Glutamatergic neuron (in vitro differentiated cells): ENCODE measurements at regions not wholly inside any gene's neighbourhood (a gene's known extent, or its start where the extent isn't known, plus 50 kb on each side); places are given as distances from the start of the nearest gene placed in this dataset.

Source experiments
- DNase-seq: peaks from one replicate; pipeline ENCODE4 v3.0.0; 2022
- H3K27ac Mint-ChIP-seq: one replicate; pipeline ENCODE4 v1.8.0; 2020; ENCODE audit warnings: mild to moderate bottlenecking, mixed read lengths, inconsistent platforms; ENCODE audit not compliant: unreplicated experiment
- H3K27me3 Mint-ChIP-seq: one replicate; pipeline ENCODE4 v1.8.0; 2020; ENCODE audit warnings: mild to moderate bottlenecking, moderate library complexity, mixed read lengths, inconsistent platforms; ENCODE audit not compliant: unreplicated experiment
- H3K36me3 Mint-ChIP-seq: one replicate; pipeline ENCODE4 v1.8.0; 2020; ENCODE audit warnings: mild to moderate bottlenecking, mixed read lengths, inconsistent platforms; ENCODE audit not compliant: unreplicated experiment
- H3K4me1 Mint-ChIP-seq: one replicate; pipeline ENCODE4 v1.8.0; 2020; ENCODE audit warnings: mild to moderate bottlenecking, low read depth, mixed read lengths, inconsistent platforms; ENCODE audit not compliant: unreplicated experiment
- H3K4me3 Mint-ChIP-seq: one replicate; pipeline ENCODE4 v1.8.0; 2020; ENCODE audit warnings: mild to moderate bottlenecking, mixed read lengths, inconsistent platforms; ENCODE audit not compliant: unreplicated experiment
- H3K9me3 Mint-ChIP-seq: one replicate; pipeline ENCODE4 v1.8.0; 2020; ENCODE audit warnings: mild to moderate bottlenecking, moderate library complexity, mixed read lengths, inconsistent platforms; ENCODE audit not compliant: unreplicated experiment
- TF ChIP-seq, protein P1 (sequence below): fragments of 200-600 bp; sonication (generic); IDR thresholded peaks from one replicate; pipeline ENCODE4 v1.5.0; 2021; ENCODE audit not compliant: partially characterized antibody, unreplicated experiment

DNA sequence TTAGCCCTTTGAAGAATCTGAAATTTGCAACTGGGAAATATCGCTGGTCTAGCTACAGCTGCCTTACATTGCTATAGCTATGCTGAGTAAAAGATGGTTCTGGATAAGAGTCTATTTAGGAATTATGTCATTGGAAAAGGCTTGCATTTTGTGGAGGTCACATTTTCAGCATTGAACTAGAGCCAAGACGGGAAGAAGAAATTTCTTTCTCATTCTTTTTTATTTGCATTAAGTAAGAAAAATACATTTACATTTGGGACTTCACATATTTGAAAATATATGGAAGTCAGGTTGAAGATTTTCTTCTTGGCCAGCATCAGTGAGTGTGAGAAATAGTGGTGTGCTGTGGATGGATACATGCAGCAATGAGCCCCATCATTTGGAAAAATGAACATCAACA lies 291.6 kb downstream of the PTBP2 start:
- no peaks in the 10 kb centered on the region for H3K36me3 Mint-ChIP-seq
- no peaks in the 10 kb centered on the region for H3K27me3 Mint-ChIP-seq
- H3K4me1 Mint-ChIP-seq, result no peaks in the 10 kb centered on the region
- TF ChIP-seq, protein P1, sequence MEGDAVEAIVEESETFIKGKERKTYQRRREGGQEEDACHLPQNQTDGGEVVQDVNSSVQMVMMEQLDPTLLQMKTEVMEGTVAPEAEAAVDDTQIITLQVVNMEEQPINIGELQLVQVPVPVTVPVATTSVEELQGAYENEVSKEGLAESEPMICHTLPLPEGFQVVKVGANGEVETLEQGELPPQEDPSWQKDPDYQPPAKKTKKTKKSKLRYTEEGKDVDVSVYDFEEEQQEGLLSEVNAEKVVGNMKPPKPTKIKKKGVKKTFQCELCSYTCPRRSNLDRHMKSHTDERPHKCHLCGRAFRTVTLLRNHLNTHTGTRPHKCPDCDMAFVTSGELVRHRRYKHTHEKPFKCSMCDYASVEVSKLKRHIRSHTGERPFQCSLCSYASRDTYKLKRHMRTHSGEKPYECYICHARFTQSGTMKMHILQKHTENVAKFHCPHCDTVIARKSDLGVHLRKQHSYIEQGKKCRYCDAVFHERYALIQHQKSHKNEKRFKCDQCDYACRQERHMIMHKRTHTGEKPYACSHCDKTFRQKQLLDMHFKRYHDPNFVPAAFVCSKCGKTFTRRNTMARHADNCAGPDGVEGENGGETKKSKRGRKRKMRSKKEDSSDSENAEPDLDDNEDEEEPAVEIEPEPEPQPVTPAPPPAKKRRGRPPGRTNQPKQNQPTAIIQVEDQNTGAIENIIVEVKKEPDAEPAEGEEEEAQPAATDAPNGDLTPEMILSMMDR, result no peak
- H3K9me3 Mint-ChIP-seq, result no peaks in the 10 kb centered on the region
- H3K4me3 Mint-ChIP-seq, result no peak overlapping the region
- no peak overlapping the region for H3K27ac Mint-ChIP-seq
- no peak for DNase-seq

DNA sequence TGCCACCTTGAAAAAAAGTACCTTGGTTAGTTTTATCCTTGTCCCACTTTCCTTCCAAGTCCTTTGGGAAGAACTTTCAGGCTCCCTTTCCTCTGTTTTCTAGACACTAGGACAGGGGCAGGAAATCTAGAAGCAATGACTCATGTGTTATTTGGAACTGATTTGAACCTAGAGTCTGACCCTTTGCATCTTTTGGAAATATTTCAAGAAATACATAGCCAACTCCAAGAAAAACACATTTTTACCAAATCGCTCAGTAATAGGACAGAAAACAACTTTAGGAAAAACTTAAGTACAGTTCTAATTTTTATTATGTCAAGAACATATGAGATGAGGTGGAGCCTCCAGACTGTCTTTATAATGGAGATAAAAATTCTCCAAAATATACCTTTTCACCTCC lies 292.4 kb downstream of the PTBP2 start:
- H3K36me3 Mint-ChIP-seq, result no peaks in the 10 kb centered on the region

GRCh38 chr1:97014426-97014825 lies 292.8 kb downstream of the PTBP2 start:
- no peak overlapping the region for H3K4me3 Mint-ChIP-seq
- H3K9me3 Mint-ChIP-seq, result no peaks in the 10 kb centered on the region
- TF ChIP-seq, protein P1, result no peak
- no peaks in the 10 kb centered on the region for H3K4me1 Mint-ChIP-seq
- no peak for DNase-seq
- no peaks in the 10 kb centered on the region for H3K36me3 Mint-ChIP-seq
- no peaks in the 10 kb centered on the region for H3K27me3 Mint-ChIP-seq
- no peak overlapping the region for H3K27ac Mint-ChIP-seq

More for the DNA sequence above, 292.4 kb downstream of the PTBP2 start:
- no peak for DNase-seq
- Mint-ChIP-seq H3K4me1 (no peaks in the 10 kb centered on the region), H3K27me3 (no peaks in the 10 kb centered on the region), H3K9me3 (no peaks in the 10 kb centered on the region), H3K4me3 (no peak overlapping the region), H3K27ac (no peak overlapping the region)
- TF ChIP-seq, protein P1, result no peak

- Mint-ChIP-seq H3K27me3 (no peaks in the 10 kb centered on the region), H3K27ac (no peak overlapping the region)
- DNase-seq, result no peak
Measured at GRCh38 chr1:97017895-97018294, 296.3 kb downstream of the PTBP2 start.

More at GRCh38 chr1:97017895-97018294, 296.3 kb downstream of the PTBP2 start:
- Mint-ChIP-seq H3K4me1 (no peaks in the 10 kb centered on the region), H3K4me3 (no peak overlapping the region), H3K9me3 (no peaks in the 10 kb centered on the region), H3K36me3 (no peaks in the 10 kb centered on the region)
- TF ChIP-seq, protein P1, result no peak
